ENCODE measurements at regions not wholly inside any gene's neighbourhood (a gene's known extent, or its start where the extent isn't known, plus 50 kb on each side); places are given as distances from the start of the nearest gene placed in this dataset.

DNA sequence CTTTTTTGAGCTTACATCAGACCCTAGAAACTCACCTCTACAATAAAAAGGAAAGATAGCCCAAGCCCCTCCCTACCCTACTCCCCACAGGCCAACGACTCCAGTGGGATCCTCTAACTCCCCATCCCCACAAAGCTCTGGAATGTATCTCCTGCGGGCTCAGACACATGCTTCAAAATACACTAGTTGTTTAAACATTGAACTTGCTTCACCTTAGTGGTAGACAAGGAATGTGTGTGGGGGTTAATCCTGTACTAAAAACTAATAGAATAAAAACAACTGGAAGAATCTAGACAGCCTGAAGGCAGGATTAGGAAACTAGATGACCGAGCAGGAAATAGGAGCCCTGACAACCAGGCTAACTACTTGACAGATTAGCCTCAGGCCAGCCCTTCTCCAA is 211.5 kb downstream of the SUCLG1 start:
- TF ChIP-seq POLR2A (IDR thresholded peaks at IDR 0.05) (no peak), POLR2AphosphoS5 (IDR thresholded peaks at IDR 0.05) (no peak)

Measured in upper lobe of left lung (tissue), 4 donors.